Right lobe of liver (tissue), 6 donors: ENCODE measurements at regions not wholly inside any gene's neighbourhood (a gene's known extent, or its start where the extent isn't known, plus 50 kb on each side); places are given as distances from the start of the nearest gene placed in this dataset.
"Not testable (repeated sequence)": the region's sequence is repeated elsewhere in the genome, so short reads cannot be mapped to it uniquely, and the experiment has no call there.

Experiments used
- ATAC-seq, 4 donors: fragments of 200-7000 bp; cut with Tn5 transposase; one replicate each; pipeline ENCODE4 v1.9.1; 2020; ENCODE audit warnings: mild to moderate bottlenecking in 4 of 4, moderate library complexity in 4 of 4
- DNase-seq, 3 donors: peaks; one replicate each; pipeline ENCODE4 v3.0.0-alpha.2; 2020
- H3K27ac ChIP-seq, 3 donors: fragments of 200-600 bp; one replicate each; pipeline ENCODE4 v1.8.0; 2022
- H3K27me3 ChIP-seq, 2 donors: fragments of 200-600 bp; one replicate each; pipeline ENCODE4 v1.8.0; 2022
- H3K36me3 ChIP-seq, 4 donors: fragments of 200-600 bp; sonication (generic) in 1 of 4; one replicate each; pipeline versions ENCODE4 v1.5.1 to v1.8.0; 2017 to 2022; ENCODE audit warnings: control low read depth in 1 of 4
- H3K4me1 ChIP-seq, 4 donors: fragments of 200-600 bp; sonication (generic) in 1 of 4; one replicate each; pipeline versions ENCODE4 v1.5.1 to v1.8.0; 2017 to 2022; ENCODE audit warnings: control low read depth in 1 of 4
- H3K4me3 ChIP-seq, 3 donors: fragments of 200-600 bp; one replicate each; pipeline ENCODE4 v1.8.0; 2022
- H3K9me3 ChIP-seq, 4 donors: fragments of 200-600 bp; sonication (generic) in 1 of 4; one replicate each; pipeline versions ENCODE4 v1.5.1 to v1.8.0; 2017 to 2022; ENCODE audit warnings: control low read depth in 1 of 4
- POLR2A ChIP-seq: fragments of 450-650 bp; IDR thresholded peaks from one replicate; pipeline ENCODE4 v1.6.1; 2017; ENCODE audit warnings: antibody characterized with exemption, mild to moderate bottlenecking
- WGBS: methylation state at CpG from one replicate; pipeline ENCODE4 v1.1.6; 2018; ENCODE audit warnings: low coverage, low lambda C conversion rate; ENCODE audit not compliant: insufficient coverage; ENCODE audit errors: missing lambda C conversion rate; 5-methylcytosine and 5-hydroxymethylcytosine counted together
- intact Hi-C, 2 donors: fragments of 100-400 bp; cut with DNase I; formaldehyde crosslinking; loops; one replicate each; pipeline versions ENCODE4 v1.11.2 to v1.14.1; 2022
- TF ChIP-seq, protein P1 (sequence below), 4 donors: fragments of 200-600 bp in 3 of 4; fragments of 450-650 bp in 1 of 4; IDR thresholded peaks; one replicate each; pipeline versions ENCODE4 v1.5.1 to v1.8.0; 2016 to 2022; ENCODE audit warnings: antibody characterized with exemption in 4 of 4, mild to moderate bottlenecking in 2 of 4
- donor health status: DM: no; HTN: yes; CAD: no.
- donor health status: DM: no; HTN: no; CAD: no.
- donor health status: DM: no; HTN: no; CAD: no.
- donor health status: DM: no; HTN: yes; CAD: no.
- donor health status: DM: no; HTN: yes; CAD: no.

- no peak for ATAC-seq
- H3K9me3 ChIP-seq: no peaks in the 10 kb centered on the region
- H3K4me3 ChIP-seq: no peak overlapping the region
- no peak for DNase-seq
- H3K36me3 ChIP-seq: no peaks in the 10 kb centered on the region
- no peaks in the 10 kb centered on the region for H3K4me1 ChIP-seq
- TF ChIP-seq, protein P1, sequence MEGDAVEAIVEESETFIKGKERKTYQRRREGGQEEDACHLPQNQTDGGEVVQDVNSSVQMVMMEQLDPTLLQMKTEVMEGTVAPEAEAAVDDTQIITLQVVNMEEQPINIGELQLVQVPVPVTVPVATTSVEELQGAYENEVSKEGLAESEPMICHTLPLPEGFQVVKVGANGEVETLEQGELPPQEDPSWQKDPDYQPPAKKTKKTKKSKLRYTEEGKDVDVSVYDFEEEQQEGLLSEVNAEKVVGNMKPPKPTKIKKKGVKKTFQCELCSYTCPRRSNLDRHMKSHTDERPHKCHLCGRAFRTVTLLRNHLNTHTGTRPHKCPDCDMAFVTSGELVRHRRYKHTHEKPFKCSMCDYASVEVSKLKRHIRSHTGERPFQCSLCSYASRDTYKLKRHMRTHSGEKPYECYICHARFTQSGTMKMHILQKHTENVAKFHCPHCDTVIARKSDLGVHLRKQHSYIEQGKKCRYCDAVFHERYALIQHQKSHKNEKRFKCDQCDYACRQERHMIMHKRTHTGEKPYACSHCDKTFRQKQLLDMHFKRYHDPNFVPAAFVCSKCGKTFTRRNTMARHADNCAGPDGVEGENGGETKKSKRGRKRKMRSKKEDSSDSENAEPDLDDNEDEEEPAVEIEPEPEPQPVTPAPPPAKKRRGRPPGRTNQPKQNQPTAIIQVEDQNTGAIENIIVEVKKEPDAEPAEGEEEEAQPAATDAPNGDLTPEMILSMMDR (IDR thresholded peaks at IDR 0.05): no peak
- no peak for TF ChIP-seq POLR2A
- intact Hi-C loops: no loop called here
- WGBS: 34% methylated on average over 5 of the region's 5 CpGs
- no peaks in the 10 kb centered on the region for H3K27me3 ChIP-seq
- no peak overlapping the region for H3K27ac ChIP-seq
Observed at GRCh38 chr18:54479365-54479764, 111.7 kb upstream of the DYNAP start.

- intact Hi-C loops: no loop called here
- Histone ChIP-seq H3K4me3 (no peak overlapping the region), H3K27me3 (no peaks in the 10 kb centered on the region), H3K36me3 (no peaks in the 10 kb centered on the region), H3K9me3 (no peaks in the 10 kb centered on the region), H3K27ac (no peak overlapping the region), H3K4me1 (no peaks in the 10 kb centered on the region)
- no peak for TF ChIP-seq POLR2A
- TF ChIP-seq, protein P1 (IDR thresholded peaks at IDR 0.05): no peak
- WGBS: 34% methylated on average over 6 of the region's 6 CpGs
- DNase-seq: no peak
- no peak for ATAC-seq
Observed at GRCh38 chr18:54480616-54481015, 110.4 kb upstream of the DYNAP start.

GRCh38 chr18:54502451-54502850 lies 88.6 kb upstream of the DYNAP start:
- H3K27ac ChIP-seq, intact Hi-C loops, DNase-seq, H3K36me3 ChIP-seq, H3K4me3 ChIP-seq, H3K4me1 ChIP-seq, H3K9me3 ChIP-seq, ATAC-seq, H3K27me3 ChIP-seq: not testable (repeated sequence)
- 66% methylated on average over 4 of the region's 6 CpGs for WGBS

DNA sequence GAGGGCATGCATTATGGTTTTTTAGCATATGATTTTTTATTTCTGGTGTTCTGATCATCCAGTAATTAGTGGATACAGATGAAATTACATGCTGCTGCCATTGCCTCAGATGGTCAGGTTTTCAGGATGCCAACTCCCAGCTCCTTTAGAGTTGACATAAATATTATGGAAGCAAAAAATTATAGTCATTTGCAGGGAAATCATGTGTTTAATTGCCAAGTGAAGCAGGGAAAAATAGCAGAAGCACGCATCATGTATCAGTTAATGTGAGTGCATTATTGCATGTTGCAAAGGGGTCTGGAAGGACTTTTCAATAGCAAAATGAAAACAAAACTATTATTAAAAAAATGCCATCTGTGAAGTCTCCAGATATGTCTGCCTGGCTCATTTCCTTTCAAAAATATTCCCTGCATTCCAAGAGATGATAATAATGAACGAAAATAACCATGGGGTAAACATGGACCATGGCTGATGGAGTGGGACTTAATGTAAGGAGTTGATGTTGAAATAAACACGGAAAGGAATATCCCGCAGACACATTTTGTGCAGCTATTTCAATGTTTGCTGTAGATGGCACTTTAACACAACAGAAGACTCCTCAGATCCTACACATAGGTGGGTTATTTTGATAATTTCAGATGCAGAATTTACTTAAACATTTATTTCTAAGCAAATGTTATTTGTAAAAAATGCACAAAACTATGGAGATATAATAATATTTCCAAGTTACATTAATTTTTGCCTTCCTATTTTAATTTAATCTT lies 87.7 kb upstream of the DYNAP start:
- no peaks in the 10 kb centered on the region for H3K4me1 ChIP-seq
- TF ChIP-seq, protein P1 (IDR thresholded peaks at IDR 0.05): no peak
- no peak for TF ChIP-seq POLR2A
- intact Hi-C loops: no loop called here
- 46% methylated on average over 4 of the region's 4 CpGs for WGBS
- DNase-seq: no peak
- H3K36me3 ChIP-seq: no peaks in the 10 kb centered on the region
- H3K27me3 ChIP-seq: no peaks in the 10 kb centered on the region
- ATAC-seq: no peak
- H3K4me3 ChIP-seq: no peak overlapping the region
- H3K27ac ChIP-seq: no peak overlapping the region
- no peaks in the 10 kb centered on the region for H3K9me3 ChIP-seq

DNA sequence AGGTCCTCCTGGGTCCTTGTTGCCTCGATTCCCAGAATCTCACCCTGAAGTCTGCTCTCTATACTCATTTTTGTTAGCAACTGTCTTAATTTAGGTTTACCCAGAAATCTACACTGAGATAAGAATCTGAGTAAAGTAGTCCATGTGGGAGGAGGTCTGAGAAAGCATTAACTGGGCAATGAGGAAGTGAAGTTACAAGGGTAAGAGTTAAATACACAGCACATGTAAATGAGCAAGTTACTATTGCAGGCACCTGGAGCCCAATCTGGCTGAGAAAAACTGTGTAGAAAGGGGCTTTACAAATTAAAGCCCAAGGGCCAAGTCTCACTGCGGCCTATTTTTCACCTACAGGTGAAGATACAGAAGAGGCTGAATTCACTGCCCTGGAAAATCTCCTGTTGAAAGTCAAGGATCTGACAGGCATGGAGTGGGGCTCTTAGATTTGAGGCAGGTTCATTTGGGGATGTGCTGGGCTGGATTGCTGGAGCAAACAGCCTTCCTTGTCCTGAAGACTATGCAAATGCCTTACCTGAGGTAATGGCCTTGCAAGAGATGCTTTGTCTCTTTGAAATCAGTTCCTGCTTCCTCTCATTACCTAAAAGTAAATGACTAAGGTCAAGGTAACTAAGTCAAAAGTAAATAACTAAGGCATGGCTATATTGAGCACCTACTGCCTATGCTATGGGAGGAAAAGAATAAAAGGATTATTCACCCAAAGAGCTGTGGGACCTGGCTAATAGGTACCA lies 84.4 kb upstream of the DYNAP start:
- intact Hi-C loops: no loop called here
- ATAC-seq: no peak

More for the DNA sequence above, 84.4 kb upstream of the DYNAP start:
- no peak for DNase-seq
- TF ChIP-seq, protein P1 (IDR thresholded peaks at IDR 0.05): no peak
- TF ChIP-seq POLR2A: no peak
- Histone ChIP-seq H3K4me1 (no peaks in the 10 kb centered on the region), H3K27me3 (no peaks in the 10 kb centered on the region), H3K36me3 (no peaks in the 10 kb centered on the region), H3K4me3 (no peak overlapping the region), H3K9me3 (no peaks in the 10 kb centered on the region), H3K27ac (no peak overlapping the region)
- WGBS: 73% methylated on average over 2 of the region's 2 CpGs
